NCI-H1694 (cell line): ENCODE measurements at regions not wholly inside any gene's neighbourhood (a gene's known extent, or its start where the extent isn't known, plus 50 kb on each side); places are given as distances from the start of the nearest gene placed in this dataset.
A peak's percentile ranks its signal among the peaks of the same experiment; 100 is the strongest.

Experiments used
- DNase-seq: peaks from one replicate; lab custom pipeline; 2025; lab: John Stamatoyannopoulos, UW

GRCh38 chr7:114126095-114126494 is 207.3 kb upstream of the PPP1R3A start:
- DNase-seq = no peak

GRCh38 chr7:114112806-114113205 is 194.0 kb upstream of the PPP1R3A start:
- no peak for DNase-seq

- no peak for DNase-seq
Observed at GRCh38 chr7:114110666-114111065, 191.9 kb upstream of the PPP1R3A start.

- DNase-seq = no peak
Observed at GRCh38 chr7:114109721-114110120, 190.9 kb upstream of the PPP1R3A start.

GRCh38 chr7:114109304-114109703 is 190.5 kb upstream of the PPP1R3A start:
- DNase-seq = no peak

- no peak for DNase-seq
Observed at GRCh38 chr7:114108510-114108909, 189.7 kb upstream of the PPP1R3A start.

GRCh38 chr7:114107522-114107921 is 188.7 kb upstream of the PPP1R3A start:
- DNase-seq = no peak

- no peak for DNase-seq
Observed at GRCh38 chr7:114104035-114104434, 185.2 kb upstream of the PPP1R3A start.

- no peak for DNase-seq
Observed at GRCh38 chr7:114102996-114103395, 184.2 kb upstream of the PPP1R3A start.

GRCh38 chr7:114102131-114102530 is 183.3 kb upstream of the PPP1R3A start:
- no peak for DNase-seq

- no peak for DNase-seq
Observed at GRCh38 chr7:114100810-114101209, 182.0 kb upstream of the PPP1R3A start.

GRCh38 chr7:114099337-114099736 is 180.5 kb upstream of the PPP1R3A start:
- DNase-seq = no peak

- DNase-seq = no peak
Observed at GRCh38 chr7:114095885-114096284, 177.1 kb upstream of the PPP1R3A start.

- no peak for DNase-seq
Observed at GRCh38 chr7:114088470-114088940, 169.7 kb upstream of the PPP1R3A start.

GRCh38 chr7:114087653-114088469 is 169.1 kb upstream of the PPP1R3A start:
- DNase-seq = no peak

GRCh38 chr7:114086914-114087652 is 168.3 kb upstream of the PPP1R3A start:
- DNase-seq = no peak

GRCh38 chr7:114086537-114086913 is 167.7 kb upstream of the PPP1R3A start:
- no peak for DNase-seq

GRCh38 chr7:114085592-114086501 is 167.0 kb upstream of the PPP1R3A start:
- peak; percentile 77 for DNase-seq

- no peak for DNase-seq
Observed at GRCh38 chr7:114085313-114085591, 166.4 kb upstream of the PPP1R3A start.

- DNase-seq = no peak
Observed at GRCh38 chr7:114084472-114085312, 165.9 kb upstream of the PPP1R3A start.

GRCh38 chr7:114084002-114084471 is 165.2 kb upstream of the PPP1R3A start:
- no peak for DNase-seq
